OCI-LY3 (cell line): ENCODE measurements at regions not wholly inside any gene's neighbourhood (a gene's known extent, or its start where the extent isn't known, plus 50 kb on each side); places are given as distances from the start of the nearest gene placed in this dataset.

Experiments used
- H2AFZ ChIP-seq: fragments of 200-600, 300-600 bp; shearing (Covaris generic); 2 replicates; pipeline ENCODE4 v1.6.0; 2014; ENCODE audit warnings: antibody characterized with exemption, low read depth, low read length
- H3K27ac ChIP-seq: fragments of 200-600, 300-600 bp; sonication (generic); 2 replicates; pipeline ENCODE4 v1.5.1; 2014; ENCODE audit warnings: mild to moderate bottlenecking, low read length, moderate library complexity, mixed read lengths
- H3K27me3 ChIP-seq: fragments of 200-600, 300-600 bp; sonication (generic); 2 replicates; pipeline ENCODE4 v1.6.1; 2014; ENCODE audit warnings: low read depth, low read length, mixed read lengths
- H3K36me3 ChIP-seq: fragments of 200-600, 300-600 bp; sonication (generic); replicated peaks from 2 replicates; pipeline ENCODE3; 2014; ENCODE audit warnings: low read depth, low read length, mixed read lengths
- H3K4me1 ChIP-seq: fragments of 300-600, 200-600 bp; sonication (generic); 2 replicates; pipeline ENCODE4 v1.6.1; 2014; ENCODE audit warnings: low read length, mixed read lengths
- H3K4me2 ChIP-seq: fragments of 200-600, 300-600 bp; sonication (generic); 2 replicates; pipeline ENCODE4 v1.6.1; 2014; ENCODE audit warnings: low read length, mixed read lengths
- H3K4me3 ChIP-seq: fragments of 300-600, 200-600 bp; sonication (generic); 2 replicates; pipeline ENCODE4 v1.5.1; 2014; ENCODE audit warnings: antibody characterized with exemption, mild to moderate bottlenecking, low read length, moderate library complexity
- H3K79me2 ChIP-seq: fragments of 300-600, 200-600 bp; shearing (Covaris generic); 2 replicates; pipeline ENCODE4 v1.6.1; 2014; ENCODE audit warnings: mild to moderate bottlenecking, low read length, mixed read lengths
- H3K9ac ChIP-seq: fragments of 300-600, 200-600 bp; shearing (Covaris generic); 2 replicates; pipeline ENCODE4 v1.6.0; 2014; ENCODE audit warnings: mild to moderate bottlenecking, low read length, moderate library complexity
- H3K9me3 ChIP-seq: fragments of 200-600, 300-600 bp; shearing (Covaris generic); 2 replicates; pipeline ENCODE4 v1.6.1; 2014; ENCODE audit warnings: low read length, mixed read lengths; ENCODE audit not compliant: insufficient read depth
- H4K20me1 ChIP-seq: fragments of 200-600, 300-600 bp; sonication (generic); 2 replicates; pipeline ENCODE4 v1.6.1; 2016; ENCODE audit warnings: low read length, mixed read lengths; ENCODE audit not compliant: insufficient read depth
- CTCF ChIP-seq: fragments of 200-600, 300-600 bp; sonication (generic); IDR thresholded peaks from 2 replicates; pipeline ENCODE4 v1.5.1; 2014; ENCODE audit warnings: antibody characterized with exemption, low read length, low read depth
- EZH2phosphoT487 ChIP-seq: fragments of 200-600 bp; shearing (Covaris generic); IDR thresholded peaks from 2 replicates; pipeline ENCODE4 v1.6.1; 2018; ENCODE audit warnings: antibody characterized with exemption, mixed run types, low read depth

GRCh38 chr20:17044891-17045290 is 181.9 kb upstream of the PCSK2 start:
- Histone ChIP-seq H2AFZ (no peak overlapping the region), H3K36me3 (no peaks in the 10 kb centered on the region), H3K9me3 (no peaks in the 10 kb centered on the region), H3K27ac (no peak overlapping the region), H3K79me2 (no peaks in the 10 kb centered on the region), H4K20me1 (no peaks in the 10 kb centered on the region), H3K27me3 (peaks cover 21% of the 10 kb centered on the region), H3K4me3 (no peak overlapping the region), H3K4me2 (no peak overlapping the region), H3K9ac (no peak overlapping the region), H3K4me1 (no peaks in the 10 kb centered on the region)
- TF ChIP-seq EZH2phosphoT487 (no peak), CTCF (no peak)

GRCh38 chr20:17059465-17059864 is 167.4 kb upstream of the PCSK2 start:
- Histone ChIP-seq H3K27ac (no peak overlapping the region), H3K4me3 (no peak overlapping the region), H3K36me3 (no peaks in the 10 kb centered on the region), H4K20me1 (no peaks in the 10 kb centered on the region), H3K79me2 (no peaks in the 10 kb centered on the region), H3K4me1 (no peaks in the 10 kb centered on the region), H3K9ac (no peak overlapping the region), H3K27me3 (no peaks in the 10 kb centered on the region), H3K9me3 (peaks cover 7% of the 10 kb centered on the region; the same call in 1 of the 2 replicates), H2AFZ (no peak overlapping the region), H3K4me2 (no peak overlapping the region)
- TF ChIP-seq CTCF (no peak), EZH2phosphoT487 (no peak)

GRCh38 chr20:17061715-17062114 is 165.1 kb upstream of the PCSK2 start:
- Histone ChIP-seq H3K4me2 (no peak overlapping the region), H3K4me1 (no peaks in the 10 kb centered on the region)
- TF ChIP-seq CTCF: no peak
- TF ChIP-seq EZH2phosphoT487: no peak

DNA sequence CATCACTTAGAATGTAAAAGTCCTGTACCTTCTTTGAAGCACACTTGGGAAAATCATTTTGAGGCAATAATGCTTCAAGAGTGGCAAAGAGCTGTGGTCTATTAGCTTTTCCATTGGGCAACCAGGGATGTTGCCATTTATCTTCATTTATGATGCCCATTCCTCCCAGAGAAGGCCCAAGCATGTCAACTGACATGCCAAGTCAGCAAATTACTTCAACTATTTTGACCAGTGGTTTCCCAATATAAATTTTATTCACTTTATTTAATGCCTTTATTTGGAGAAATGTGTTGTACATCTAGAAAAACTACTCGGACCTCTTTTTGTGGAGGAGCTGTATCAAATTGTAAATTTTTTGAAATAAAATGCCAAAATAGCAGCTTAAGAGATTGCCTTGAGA is 164.1 kb upstream of the PCSK2 start:
- Histone ChIP-seq H2AFZ (no peak overlapping the region), H3K4me3 (no peak overlapping the region), H3K27me3 (peaks cover 8% of the 10 kb centered on the region; the same call in 1 of the 2 replicates), H4K20me1 (no peaks in the 10 kb centered on the region), H3K9ac (no peak overlapping the region), H3K36me3 (no peaks in the 10 kb centered on the region), H3K4me1 (no peaks in the 10 kb centered on the region), H3K4me2 (no peak overlapping the region), H3K79me2 (no peaks in the 10 kb centered on the region), H3K9me3 (peaks cover 4% of the 10 kb centered on the region; the same call in 1 of the 2 replicates), H3K27ac (no peak overlapping the region)
- TF ChIP-seq EZH2phosphoT487 (no peak), CTCF (no peak)

More at GRCh38 chr20:17061715-17062114, 165.1 kb upstream of the PCSK2 start:
- H3K27ac ChIP-seq: no peak overlapping the region
- no peaks in the 10 kb centered on the region for H3K79me2 ChIP-seq
- H3K27me3 ChIP-seq: no peaks in the 10 kb centered on the region
- H3K36me3 ChIP-seq: no peaks in the 10 kb centered on the region
- H3K4me3 ChIP-seq: no peak overlapping the region
- H4K20me1 ChIP-seq: no peaks in the 10 kb centered on the region
- peaks cover 7% of the 10 kb centered on the region; the same call in 1 of the 2 replicates for H3K9me3 ChIP-seq
- H3K9ac ChIP-seq: no peak overlapping the region
- H2AFZ ChIP-seq: no peak overlapping the region
